Gastrocnemius medialis (tissue), 4 donors: ENCODE measurements at regions not wholly inside any gene's neighbourhood (a gene's known extent, or its start where the extent isn't known, plus 50 kb on each side); places are given as distances from the start of the nearest gene placed in this dataset.

Experiments
- POLR2A ChIP-seq, 2 donors: fragments of 450-650 bp; IDR thresholded peaks; one replicate each; pipeline ENCODE4 v1.6.1; 2017; ENCODE audit warnings: antibody characterized with exemption in 2 of 2, mild to moderate bottlenecking in 2 of 2, moderate library complexity in 2 of 2
- TF ChIP-seq, protein P1 (sequence below), 5 experiments: fragments of 450-650 bp in 3 of 5; fragments of 200-600 bp in 2 of 5; sonication (generic) in 2 of 5; IDR thresholded peaks in 4 of 5; conservative IDR thresholded peaks in 1 of 5; 1 replicate in 4 of 5; 2 replicates in 1 of 5; pipeline ENCODE4 v1.5.1; 2016 to 2019; ENCODE audit warnings: antibody characterized with exemption in 5 of 5, mild to moderate bottlenecking in 3 of 5, moderate library complexity in 3 of 5

GRCh38 chr6:44721954-44722578 lies 334.6 kb downstream of the CDC5L start:
- TF ChIP-seq POLR2A (IDR thresholded peaks at IDR 0.05): no peak
- TF ChIP-seq, protein P1, sequence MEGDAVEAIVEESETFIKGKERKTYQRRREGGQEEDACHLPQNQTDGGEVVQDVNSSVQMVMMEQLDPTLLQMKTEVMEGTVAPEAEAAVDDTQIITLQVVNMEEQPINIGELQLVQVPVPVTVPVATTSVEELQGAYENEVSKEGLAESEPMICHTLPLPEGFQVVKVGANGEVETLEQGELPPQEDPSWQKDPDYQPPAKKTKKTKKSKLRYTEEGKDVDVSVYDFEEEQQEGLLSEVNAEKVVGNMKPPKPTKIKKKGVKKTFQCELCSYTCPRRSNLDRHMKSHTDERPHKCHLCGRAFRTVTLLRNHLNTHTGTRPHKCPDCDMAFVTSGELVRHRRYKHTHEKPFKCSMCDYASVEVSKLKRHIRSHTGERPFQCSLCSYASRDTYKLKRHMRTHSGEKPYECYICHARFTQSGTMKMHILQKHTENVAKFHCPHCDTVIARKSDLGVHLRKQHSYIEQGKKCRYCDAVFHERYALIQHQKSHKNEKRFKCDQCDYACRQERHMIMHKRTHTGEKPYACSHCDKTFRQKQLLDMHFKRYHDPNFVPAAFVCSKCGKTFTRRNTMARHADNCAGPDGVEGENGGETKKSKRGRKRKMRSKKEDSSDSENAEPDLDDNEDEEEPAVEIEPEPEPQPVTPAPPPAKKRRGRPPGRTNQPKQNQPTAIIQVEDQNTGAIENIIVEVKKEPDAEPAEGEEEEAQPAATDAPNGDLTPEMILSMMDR (IDR thresholded peaks at IDR 0.05 in 4 of 5, conservative IDR thresholded peaks at IDR 0.05 in 1 of 5): no peak
